GM18498 (cell line): ENCODE measurements at regions not wholly inside any gene's neighbourhood (a gene's known extent, or its start where the extent isn't known, plus 50 kb on each side); places are given as distances from the start of the nearest gene placed in this dataset.

Source experiments
- ATAC-seq: cut with Tn5 transposase; IDR thresholded peaks from one replicate; pipeline ENCODE4 v1.9.1; 2021; ENCODE audit warnings: mild to moderate bottlenecking, moderate library complexity; ENCODE audit not compliant: unreplicated experiment

GRCh38 chr5:86875539-86875938, 257.8 kb downstream of the COX7C start:
- ATAC-seq, result no peak

GRCh38 chr5:86878250-86878649, 260.5 kb downstream of the COX7C start:
- no peak for ATAC-seq

GRCh38 chr5:86879086-86879485, 261.3 kb downstream of the COX7C start:
- ATAC-seq, result no peak

GRCh38 chr5:86880344-86880743, 262.6 kb downstream of the COX7C start:
- no peak for ATAC-seq

GRCh38 chr5:86880785-86881492, 263.2 kb downstream of the COX7C start:
- ATAC-seq, result peak; percentile 95

- ATAC-seq, result no peak
Measured at GRCh38 chr5:86881493-86882090, 263.9 kb downstream of the COX7C start.

- no peak for ATAC-seq
Measured at GRCh38 chr5:86884608-86885007, 266.9 kb downstream of the COX7C start.

- no peak for ATAC-seq
Measured at GRCh38 chr5:86885011-86885410, 267.3 kb downstream of the COX7C start.

GRCh38 chr5:86885489-86886230, 267.9 kb downstream of the COX7C start:
- no peak for ATAC-seq

GRCh38 chr5:86890375-86890774, 272.6 kb downstream of the COX7C start:
- ATAC-seq, result no peak

GRCh38 chr5:86894056-86894455, 276.3 kb downstream of the COX7C start:
- ATAC-seq, result no peak

- no peak for ATAC-seq
Measured at GRCh38 chr5:86896916-86897315, 279.2 kb downstream of the COX7C start.

- no peak for ATAC-seq
Measured at GRCh38 chr5:86909418-86910295, 291.9 kb downstream of the COX7C start.

- no peak for ATAC-seq
Measured at GRCh38 chr5:86917117-86917579, 299.4 kb downstream of the COX7C start.

GRCh38 chr5:86918246-86918645, 300.5 kb downstream of the COX7C start:
- ATAC-seq, result no peak

- ATAC-seq, result no peak
Measured at GRCh38 chr5:86926033-86926432, 308.3 kb downstream of the COX7C start.

- ATAC-seq, result no peak
Measured at GRCh38 chr5:86929123-86929766, 311.5 kb downstream of the COX7C start.

- no peak for ATAC-seq
Measured at GRCh38 chr5:86951761-86952160, 315.9 kb upstream of the RASA1 start.

- no peak for ATAC-seq
Measured at GRCh38 chr5:86964889-86965288, 302.8 kb upstream of the RASA1 start.

- ATAC-seq, result no peak
Measured at GRCh38 chr5:86968301-86968753, 299.4 kb upstream of the RASA1 start.
